Keratinocyte (primary cell): ENCODE measurements at regions not wholly inside any gene's neighbourhood (a gene's known extent, or its start where the extent isn't known, plus 50 kb on each side); places are given as distances from the start of the nearest gene placed in this dataset.
"Not testable (repeated sequence)": the region's sequence is repeated elsewhere in the genome, so short reads cannot be mapped to it uniquely, and the experiment has no call there.

Experiments
- DNase-seq: peaks from one replicate; pipeline ENCODE4 v3.0.0-alpha.2; 2011; ENCODE audit warnings: low read depth, missing footprints, low spot score
- FAIRE-seq: peaks from 2 replicates; lab custom pipeline; 2011; peaks lifted over from hg19 to GRCh38; lab: Jason Lieb, UNC
- H2AFZ ChIP-seq: 2 replicates; pipeline ENCODE4 v1.6.0; 2012; ENCODE audit warnings: low read length, control low read depth, inconsistent platforms; ENCODE audit not compliant: control insufficient read depth
- H3K27ac ChIP-seq: 2 replicates; pipeline ENCODE4 v1.5.1; 2011; ENCODE audit warnings: low read length; ENCODE audit not compliant: control insufficient read depth, insufficient read depth
- H3K27me3 ChIP-seq: 3 replicates; pipeline ENCODE4 v1.6.0; 2011; ENCODE audit warnings: low read length; ENCODE audit not compliant: control insufficient read depth, insufficient read depth; ENCODE audit errors: extremely low read depth
- H3K36me3 ChIP-seq, 2 experiments: 2 replicates in 1 of 2; 3 replicates in 1 of 2; pipeline ENCODE4 v1.5.1; 2011; ENCODE audit warnings: low read length in 2 of 2, mild to moderate bottlenecking in 1 of 2; ENCODE audit not compliant: control insufficient read depth in 2 of 2, insufficient read depth in 2 of 2; ENCODE audit errors: extremely low read depth in 1 of 2
- H3K4me1 ChIP-seq: 3 replicates; pipeline ENCODE4 v1.5.1; 2011; ENCODE audit warnings: low read length; ENCODE audit not compliant: control insufficient read depth, insufficient read depth; ENCODE audit errors: extremely low read depth
- H3K4me2 ChIP-seq: 3 replicates; pipeline ENCODE4 v1.6.0; 2011; ENCODE audit warnings: low read depth, low read length; ENCODE audit not compliant: control insufficient read depth, insufficient read depth; ENCODE audit errors: extremely low read depth
- H3K4me3 ChIP-seq, 3 experiments: fragments of 200-600 bp in 1 of 3; sonication (generic) in 1 of 3; 2 replicates in 2 of 3; 3 replicates in 1 of 3; pipeline ENCODE4 v1.5.1; 2011 to 2016; ENCODE audit warnings: low read length in 3 of 3, mild to moderate bottlenecking in 3 of 3, control low read depth in 2 of 3, inconsistent platforms in 1 of 3, low read depth in 1 of 3, mixed read lengths in 1 of 3, mixed run types in 1 of 3, moderate library complexity in 1 of 3; ENCODE audit not compliant: control insufficient read depth in 2 of 3, insufficient read depth in 2 of 3; ENCODE audit errors: extremely low read depth in 1 of 3
- H3K79me2 ChIP-seq: 2 replicates; pipeline ENCODE4 v1.6.0; 2012; ENCODE audit warnings: low read length; ENCODE audit not compliant: control insufficient read depth, insufficient read depth
- H3K9ac ChIP-seq: 3 replicates; pipeline ENCODE4 v1.6.0; 2011; ENCODE audit warnings: low read length; ENCODE audit not compliant: control insufficient read depth, insufficient read depth; ENCODE audit errors: extremely low read depth
- H3K9me1 ChIP-seq: 3 replicates; pipeline ENCODE4 v1.6.0; 2011; ENCODE audit warnings: low read length; ENCODE audit not compliant: control insufficient read depth, insufficient read depth; ENCODE audit errors: extremely low read depth
- H3K9me3 ChIP-seq: 2 replicates; pipeline ENCODE4 v1.5.1; 2012; ENCODE audit warnings: low read depth, low read length; ENCODE audit not compliant: control insufficient read depth
- H4K20me1 ChIP-seq: 3 replicates; pipeline ENCODE4 v1.6.0; 2011; ENCODE audit warnings: low read length; ENCODE audit not compliant: control insufficient read depth, insufficient read depth; ENCODE audit errors: extremely low read depth
- dilution Hi-C: fragments of 300-500 bp; cut with MboI; formaldehyde crosslinking; loops from one replicate; pipeline ENCODE4 v1.7.0; 2020; ENCODE audit warnings: low sequenced_read_pairs; ENCODE audit not compliant: extremely low pct_ligation_motif_present

GRCh38 chr16:29251571-29252011 is 154.9 kb downstream of the NPIPB11 start:
- H3K9me3 ChIP-seq, H3K4me1 ChIP-seq, H3K9me1 ChIP-seq, H3K79me2 ChIP-seq, FAIRE-seq, H3K9ac ChIP-seq, DNase-seq, H3K4me2 ChIP-seq, H3K4me3 ChIP-seq, H3K36me3 ChIP-seq, H4K20me1 ChIP-seq, H3K27me3 ChIP-seq, H3K27ac ChIP-seq, dilution Hi-C loops: not testable (repeated sequence)
- peak overlapping the region; percentile 53 for H2AFZ ChIP-seq

- H2AFZ ChIP-seq: not testable (repeated sequence)
Measured at GRCh38 chr16:29250923-29251434, 155.5 kb downstream of the NPIPB11 start.

GRCh38 chr16:29250469-29250868 is 156.0 kb downstream of the NPIPB11 start:
- dilution Hi-C loops, H3K4me1 ChIP-seq: not testable (repeated sequence)

More at GRCh38 chr16:29250923-29251434, 155.5 kb downstream of the NPIPB11 start:
- H3K9me3 ChIP-seq, FAIRE-seq, DNase-seq, H3K79me2 ChIP-seq, H3K4me1 ChIP-seq, H3K36me3 ChIP-seq, H4K20me1 ChIP-seq, dilution Hi-C loops, H3K27ac ChIP-seq, H3K9me1 ChIP-seq, H3K4me2 ChIP-seq, H3K4me3 ChIP-seq, H3K27me3 ChIP-seq, H3K9ac ChIP-seq: not testable (repeated sequence)

GRCh38 chr16:29248940-29249318 is 157.6 kb downstream of the NPIPB11 start:
- H3K27ac ChIP-seq, H3K9ac ChIP-seq, H3K79me2 ChIP-seq, H3K27me3 ChIP-seq, H3K9me1 ChIP-seq, H4K20me1 ChIP-seq, dilution Hi-C loops, H3K4me3 ChIP-seq, DNase-seq, H3K4me2 ChIP-seq, FAIRE-seq, H3K9me3 ChIP-seq, H2AFZ ChIP-seq, H3K4me1 ChIP-seq, H3K36me3 ChIP-seq: not testable (repeated sequence)

More at GRCh38 chr16:29250469-29250868, 156.0 kb downstream of the NPIPB11 start:
- not testable (repeated sequence) for H2AFZ ChIP-seq, FAIRE-seq, H3K4me3 ChIP-seq, H3K4me2 ChIP-seq, H3K9me1 ChIP-seq, H3K27me3 ChIP-seq, H3K27ac ChIP-seq, H3K9ac ChIP-seq, DNase-seq, H3K9me3 ChIP-seq, H3K79me2 ChIP-seq, H4K20me1 ChIP-seq, H3K36me3 ChIP-seq

GRCh38 chr16:29248306-29248939 is 158.1 kb downstream of the NPIPB11 start:
- H3K36me3 ChIP-seq, H3K79me2 ChIP-seq, H3K9ac ChIP-seq, H2AFZ ChIP-seq, DNase-seq, H3K9me1 ChIP-seq, H3K27me3 ChIP-seq, H3K9me3 ChIP-seq, H3K4me2 ChIP-seq, H3K4me3 ChIP-seq, FAIRE-seq, dilution Hi-C loops, H3K4me1 ChIP-seq, H3K27ac ChIP-seq, H4K20me1 ChIP-seq: not testable (repeated sequence)
